ENCODE measurements at regions not wholly inside any gene's neighbourhood (a gene's known extent, or its start where the extent isn't known, plus 50 kb on each side); places are given as distances from the start of the nearest gene placed in this dataset.

DNA sequence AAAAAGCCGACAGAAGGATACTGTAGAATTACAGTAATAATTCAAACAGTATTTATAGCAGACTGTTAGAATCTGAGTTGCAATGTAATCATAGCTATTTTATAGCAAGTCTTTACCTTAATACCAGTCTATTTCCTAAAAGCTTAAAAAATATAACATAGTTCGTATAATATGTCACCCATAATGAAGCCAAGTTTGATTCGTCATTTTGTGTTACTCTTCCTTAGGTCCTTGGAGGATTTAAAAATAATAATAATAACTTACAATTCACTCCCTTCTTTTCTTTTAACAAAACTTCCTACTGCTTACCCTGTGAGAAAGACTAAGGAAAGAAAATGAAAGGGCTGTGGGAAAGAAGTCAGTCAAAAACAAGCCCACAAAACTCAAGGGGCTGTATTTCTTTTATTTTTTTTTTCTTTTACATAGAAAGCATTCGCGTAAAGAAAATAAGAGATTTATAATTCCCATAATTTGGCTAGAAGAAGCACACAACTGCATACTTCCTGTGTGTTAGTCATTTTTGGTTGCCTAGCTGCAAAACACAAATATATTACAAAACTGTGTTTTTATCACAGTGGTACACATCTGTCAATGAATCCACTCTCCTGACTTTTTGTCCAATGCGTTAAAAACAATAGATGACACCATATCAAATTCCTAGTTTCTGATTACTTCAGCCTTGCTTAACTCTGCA lies 187.2 kb upstream of the CELF2 start:
- DNase-seq: no peak

DNA sequence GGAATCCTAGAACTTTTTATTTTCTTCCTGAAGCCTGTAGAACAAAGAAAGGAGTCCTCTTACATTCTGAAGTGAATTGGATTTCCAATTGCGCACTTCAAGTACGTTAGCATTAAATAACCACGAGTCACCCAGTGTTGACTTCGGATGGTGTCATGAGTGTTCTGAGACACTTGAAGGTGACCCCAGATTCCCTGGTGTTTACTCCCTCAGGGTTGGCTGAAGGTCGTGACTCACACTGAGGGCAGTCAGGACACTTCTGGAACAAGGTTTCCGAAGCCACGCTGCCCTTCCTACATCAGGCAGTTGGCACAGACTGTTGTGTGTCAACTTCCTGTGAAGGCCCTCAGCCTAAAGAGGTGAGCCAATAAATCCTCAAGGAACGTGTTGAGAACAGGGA lies 186.6 kb upstream of the CELF2 start:
- no peak for DNase-seq

DNA sequence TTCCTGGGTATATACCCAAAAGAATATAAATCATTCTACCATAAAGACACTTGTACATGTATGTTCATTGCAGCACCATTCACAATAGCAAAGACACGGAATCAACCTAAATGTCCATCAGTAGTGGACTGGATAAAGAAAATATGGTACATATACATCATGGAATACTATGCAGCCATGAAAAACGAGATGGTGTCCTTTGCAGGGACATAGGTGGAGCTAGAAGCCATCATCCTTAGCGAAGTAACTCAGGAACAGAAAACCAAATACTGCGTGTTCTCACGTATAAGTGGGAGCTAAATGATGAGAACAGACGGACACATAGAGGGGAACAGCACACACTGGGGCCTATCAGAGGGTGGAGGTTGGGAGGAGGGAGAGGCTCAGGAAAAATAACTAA lies 183.7 kb upstream of the CELF2 start:
- DNase-seq: no peak

DNA sequence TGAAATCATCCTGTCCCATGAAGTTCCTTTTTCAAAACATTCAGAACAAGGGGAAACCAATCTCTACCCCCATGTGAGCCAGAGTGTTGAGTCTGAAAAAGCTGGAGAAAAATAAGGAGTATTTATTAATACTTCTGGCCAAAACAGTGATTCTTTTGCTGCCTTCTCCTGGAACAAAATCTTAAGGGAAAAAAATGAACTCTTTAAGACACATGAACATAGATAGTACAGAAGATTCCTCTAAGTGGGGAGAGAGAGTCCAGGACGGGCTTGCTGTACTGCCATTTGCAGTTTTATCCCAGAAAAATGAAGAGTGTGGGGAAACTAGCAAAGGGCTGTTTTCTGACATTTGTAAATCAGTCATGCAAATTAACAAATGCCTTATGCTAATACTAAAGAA lies 173.4 kb upstream of the CELF2 start:
- DNase-seq: no peak

DNA sequence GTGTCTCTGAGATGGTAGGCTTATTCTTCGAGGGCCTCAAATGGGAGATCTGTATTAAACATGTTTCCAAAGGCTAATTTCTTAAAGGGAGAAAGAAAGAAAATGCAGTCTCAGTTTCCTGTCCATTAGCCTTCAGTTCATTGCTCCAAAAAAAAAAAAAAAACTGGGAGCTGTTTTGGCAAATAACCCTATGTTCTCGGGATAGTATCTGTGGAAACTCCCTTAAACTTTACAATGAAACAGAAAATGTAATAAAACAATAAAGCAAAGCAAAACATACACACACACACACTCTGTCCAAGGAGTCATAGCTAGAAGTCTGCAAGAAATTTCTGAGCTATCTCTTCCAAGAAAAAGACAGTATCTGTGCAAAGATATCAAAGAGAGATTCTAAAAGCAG lies 172.5 kb upstream of the CELF2 start:
- DNase-seq: no peak

DNA sequence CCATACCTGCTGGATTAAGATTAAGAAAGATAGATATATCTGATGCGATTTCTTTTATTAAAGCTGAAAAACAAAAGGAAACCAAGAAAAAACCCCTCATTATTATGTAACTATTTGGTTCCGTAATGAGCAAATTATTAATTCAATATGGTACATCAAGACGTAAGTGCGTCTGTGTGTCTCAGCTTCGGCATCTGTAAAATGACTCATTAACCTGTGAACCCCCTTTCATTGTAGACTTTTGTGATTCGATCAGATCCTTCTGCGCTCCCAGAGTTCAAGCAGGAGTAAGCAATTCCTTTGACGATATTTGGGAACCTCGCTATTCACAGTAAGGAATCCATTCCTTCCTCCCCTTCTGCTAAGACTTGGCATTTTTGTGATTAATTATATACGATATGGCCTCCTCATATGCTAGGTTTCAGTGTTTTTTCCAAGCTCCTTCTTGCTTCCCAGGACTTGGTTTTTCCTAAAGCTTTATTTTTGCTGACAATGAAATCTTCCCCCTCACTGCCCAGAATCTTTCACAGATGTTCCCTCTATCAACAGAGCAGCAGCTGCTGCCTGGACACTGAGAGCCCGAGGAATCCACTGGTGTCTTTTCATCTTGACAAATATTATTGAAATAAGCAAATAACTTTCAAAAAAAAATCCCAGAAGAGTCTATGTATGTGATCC lies 171.7 kb upstream of the CELF2 start:
- DNase-seq: no peak

DNA sequence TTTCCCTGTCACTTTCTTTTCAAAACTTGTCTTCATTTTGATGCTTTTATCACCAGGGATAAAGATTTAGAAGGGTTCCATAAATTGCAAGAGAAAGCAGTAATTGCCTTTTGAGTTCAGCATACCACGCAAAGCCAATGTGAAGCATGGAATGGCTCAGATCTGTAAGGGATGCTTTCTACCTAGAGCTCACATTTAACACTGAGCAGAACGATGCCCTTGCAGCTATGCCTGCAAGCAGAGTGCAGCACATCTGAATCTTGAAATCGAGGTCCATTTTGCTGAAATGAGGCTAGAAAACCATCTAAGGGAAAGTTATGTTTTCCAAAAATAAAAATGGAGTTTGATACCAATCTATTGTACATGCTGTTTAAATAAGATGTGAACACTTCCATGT lies 171.2 kb upstream of the CELF2 start:
- no peak for DNase-seq

DNA sequence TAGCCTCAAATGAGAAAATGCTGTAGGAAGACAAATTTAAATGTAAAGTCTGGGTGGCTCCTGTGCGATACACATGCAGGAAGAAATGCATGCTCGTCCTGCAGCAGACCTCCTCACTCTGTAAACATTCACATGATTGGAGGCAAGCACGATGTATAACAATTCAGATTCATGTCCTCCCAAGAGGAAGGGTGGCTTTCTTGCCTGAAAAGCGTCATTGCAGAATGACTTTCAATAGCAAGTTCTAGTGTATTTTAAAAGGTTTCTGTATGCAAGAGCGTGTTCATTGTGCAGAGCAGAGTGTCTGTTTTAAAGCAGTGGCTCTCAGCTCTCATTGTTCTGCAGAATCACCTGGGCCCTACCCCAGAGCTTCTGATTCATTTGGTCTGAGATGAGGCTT lies 170.3 kb upstream of the CELF2 start:
- DNase-seq: no peak

DNA sequence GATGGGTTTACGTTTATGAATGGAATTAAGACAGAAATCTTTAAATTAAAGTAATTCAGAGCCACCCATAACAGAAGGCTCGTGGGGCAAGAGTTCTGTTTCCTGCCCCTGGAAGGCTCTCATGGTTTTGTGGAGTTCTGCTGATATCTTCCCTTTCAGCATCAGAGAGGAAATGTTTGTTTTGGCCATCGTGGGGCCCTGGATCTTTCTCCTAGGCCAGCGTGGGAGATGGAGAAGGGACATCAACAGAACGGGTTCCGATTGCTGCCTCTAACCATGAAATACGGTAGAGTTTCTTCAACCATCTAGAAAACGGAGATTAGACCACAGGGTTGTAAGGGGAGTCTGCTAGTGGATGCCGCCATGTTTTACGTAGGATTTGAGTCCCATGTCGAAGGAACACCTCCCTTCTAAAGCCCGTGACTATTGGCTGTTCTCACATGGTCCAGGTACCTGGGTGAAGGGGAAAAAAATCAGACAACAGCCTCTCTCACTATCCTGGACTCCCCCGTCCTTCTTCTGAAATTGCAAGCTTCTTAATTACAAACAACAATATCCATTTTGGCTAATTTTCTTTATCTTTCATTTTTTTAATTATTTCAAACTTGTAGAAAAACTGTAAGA lies 169.1 kb upstream of the CELF2 start:
- DNase-seq: no peak

DNA sequence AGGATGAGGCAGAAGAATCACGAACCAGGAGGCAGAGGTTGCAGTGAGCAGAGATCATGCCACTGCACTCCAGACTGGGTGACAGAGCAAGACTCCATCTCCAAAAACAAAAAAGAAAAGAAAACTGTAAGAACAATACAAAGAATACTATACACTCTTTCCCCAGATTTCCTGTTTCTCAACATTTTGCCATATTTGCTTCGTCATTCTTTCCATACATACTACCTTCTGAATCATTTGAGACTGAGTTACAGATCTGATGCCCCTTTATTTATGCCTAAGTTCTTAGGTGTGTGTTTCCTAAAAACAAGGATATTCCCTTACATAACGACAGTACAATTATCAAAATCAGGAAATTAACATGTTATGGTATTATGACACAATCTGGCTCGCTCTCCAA lies 168.4 kb upstream of the CELF2 start:
- no peak for DNase-seq

DNA sequence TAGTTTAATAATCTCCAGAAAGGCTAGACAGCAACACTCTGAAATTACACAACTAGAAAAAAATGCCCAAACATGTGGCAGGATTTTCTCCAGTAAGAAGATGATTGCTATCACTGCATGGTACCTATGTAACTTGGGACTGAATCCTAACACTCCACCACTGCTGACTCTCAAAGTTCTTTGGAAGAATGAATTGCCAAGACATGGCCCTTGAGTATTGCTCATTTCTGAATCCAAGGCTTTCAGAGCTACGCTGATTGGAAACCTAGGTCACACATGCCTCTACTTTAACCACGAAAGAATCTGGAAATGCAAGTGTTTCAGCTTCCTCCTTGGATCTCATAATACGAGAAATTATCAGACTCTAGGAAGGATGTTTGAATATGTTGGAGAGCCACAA lies 167.5 kb upstream of the CELF2 start:
- DNase-seq: no peak

DNA sequence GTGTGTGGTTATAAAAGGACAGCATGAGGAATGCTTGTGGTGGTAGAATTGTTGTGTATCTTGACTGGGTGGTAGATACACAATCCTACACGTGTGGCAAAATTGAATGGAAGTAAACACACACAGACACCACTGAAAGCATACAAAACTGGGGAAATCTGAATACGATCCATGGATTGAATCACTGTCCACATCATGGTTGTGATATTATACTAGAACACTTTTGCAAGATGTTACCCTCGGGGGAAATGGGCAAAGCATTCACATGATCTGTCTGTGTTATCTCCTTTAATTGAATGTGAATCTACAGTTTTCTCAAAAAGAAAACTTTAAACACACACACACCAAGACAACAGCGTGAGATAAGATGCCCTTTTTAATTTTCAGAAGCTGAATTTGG lies 165.2 kb upstream of the CELF2 start:
- DNase-seq: no peak

DNA sequence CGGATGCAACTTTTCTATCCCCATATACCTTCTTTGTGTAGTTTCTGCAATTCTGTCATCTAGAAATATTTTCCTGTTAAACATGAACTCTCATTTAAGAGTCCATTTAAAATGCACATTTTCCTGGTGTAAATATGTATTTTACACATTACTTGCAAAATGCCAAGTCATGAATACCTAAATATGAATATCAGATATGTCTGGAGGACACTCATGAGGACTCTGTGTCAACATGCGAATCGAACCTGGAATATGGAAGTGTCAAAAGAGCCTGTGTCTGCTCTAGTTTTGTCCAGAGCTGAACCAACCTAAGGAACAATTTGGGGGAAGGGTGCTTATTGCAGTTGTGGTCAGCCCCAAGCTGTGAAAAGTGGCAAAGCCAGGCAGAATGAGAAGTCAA lies 163.7 kb upstream of the CELF2 start:
- DNase-seq: no peak

DNA sequence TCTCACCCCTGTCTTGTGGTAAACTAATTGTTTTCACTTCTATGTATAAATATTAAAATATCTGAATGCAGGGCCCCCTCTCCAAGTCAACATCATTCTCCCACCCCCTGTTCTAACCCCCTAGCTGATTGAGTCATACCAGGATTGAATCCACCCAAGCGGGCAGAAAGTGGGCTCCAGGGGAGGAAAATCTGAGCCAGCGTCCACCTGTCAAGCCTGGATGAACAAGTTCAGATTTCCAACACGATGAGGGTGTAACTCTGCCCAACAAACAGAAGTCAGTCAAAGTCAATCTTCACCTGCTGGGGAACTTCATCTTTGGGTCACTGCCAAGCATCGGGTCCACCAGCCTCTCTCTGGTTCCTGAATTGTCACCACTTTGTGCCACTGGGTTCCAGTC lies 162.9 kb upstream of the CELF2 start:
- DNase-seq: no peak

DNA sequence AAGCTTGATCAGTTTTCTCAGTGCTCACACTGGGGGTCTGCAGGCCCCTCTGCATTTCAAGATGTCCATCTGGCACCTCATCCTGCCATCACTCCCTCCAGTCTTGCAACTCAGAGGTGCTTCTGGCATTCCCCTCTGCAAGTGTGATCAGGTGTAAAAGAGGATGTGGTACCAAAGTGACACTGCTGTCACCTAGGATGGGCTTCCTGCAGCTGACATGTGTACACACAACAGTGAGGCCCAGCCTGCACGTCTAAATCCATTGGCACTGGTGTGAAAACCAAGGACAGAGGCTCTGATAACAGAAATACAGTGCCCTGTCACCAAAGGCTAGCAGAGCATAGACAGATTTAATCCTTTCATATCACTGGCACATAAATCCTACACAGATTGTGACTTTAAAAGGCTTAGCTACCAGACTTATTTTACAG lies 162.5 kb upstream of the CELF2 start:
- DNase-seq: no peak

DNA sequence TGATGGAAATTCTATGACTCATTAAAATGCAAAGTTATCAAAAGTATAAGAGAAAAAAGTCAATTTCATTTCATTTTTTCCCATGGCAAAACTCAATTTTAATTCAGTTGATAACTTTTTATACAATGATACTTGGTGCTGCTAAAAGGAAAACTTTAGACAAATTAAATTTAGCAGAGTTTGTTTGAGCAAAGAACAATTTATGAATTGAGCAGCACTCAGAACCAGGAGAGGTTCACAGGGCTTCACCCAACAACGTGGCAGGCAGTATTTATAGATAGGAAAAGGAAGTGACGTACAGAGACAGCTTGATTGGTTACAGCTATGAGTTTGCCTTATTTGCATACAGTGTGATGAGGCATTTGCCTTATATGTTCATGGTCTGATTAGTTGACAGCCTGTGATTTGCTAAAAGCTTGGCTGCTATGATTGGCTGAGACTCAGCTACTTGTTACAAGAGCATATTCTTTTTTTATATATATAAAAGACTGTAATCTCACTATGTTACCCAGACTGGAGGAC lies 157.2 kb upstream of the CELF2 start:
- no peak for DNase-seq

DNA sequence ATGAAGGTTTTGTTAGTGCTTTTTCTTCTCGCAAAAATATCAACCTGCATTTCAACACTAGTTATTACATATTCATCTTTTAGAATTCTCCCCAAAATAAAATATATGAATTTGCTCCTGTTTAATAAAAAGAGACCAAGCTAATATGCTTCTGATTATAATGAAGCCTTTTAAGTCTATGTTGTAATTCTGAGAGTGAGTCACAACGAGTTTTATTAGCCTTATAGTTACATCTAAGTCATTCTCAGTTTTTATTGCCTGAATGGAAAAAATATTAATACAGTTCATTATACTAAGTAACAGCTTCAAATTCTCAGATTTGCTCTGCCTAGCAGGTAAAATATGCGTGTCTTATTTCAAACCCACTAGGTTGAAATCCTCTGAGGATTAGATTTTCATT lies 152.4 kb upstream of the CELF2 start:
- no peak for DNase-seq

DNA sequence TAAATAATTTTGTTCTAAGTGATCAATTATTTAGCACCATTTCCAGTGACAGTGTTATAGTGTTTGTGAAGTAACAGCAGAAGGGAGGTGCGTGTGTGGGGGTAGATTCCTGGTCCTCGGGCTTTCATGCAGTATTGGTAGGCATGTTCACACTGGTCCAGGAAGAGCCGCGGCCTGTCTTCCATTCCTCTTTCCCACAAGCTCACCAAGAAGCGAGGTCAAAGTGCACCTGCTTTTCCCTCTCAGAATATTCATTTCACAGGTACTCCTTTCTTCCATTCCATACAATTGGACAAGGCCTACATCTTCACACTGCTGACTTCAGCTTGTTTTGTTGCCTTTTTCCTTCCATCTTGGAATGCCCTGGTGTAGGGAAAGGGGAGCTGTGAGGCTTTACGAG lies 151.8 kb upstream of the CELF2 start:
- no peak for DNase-seq

DNA sequence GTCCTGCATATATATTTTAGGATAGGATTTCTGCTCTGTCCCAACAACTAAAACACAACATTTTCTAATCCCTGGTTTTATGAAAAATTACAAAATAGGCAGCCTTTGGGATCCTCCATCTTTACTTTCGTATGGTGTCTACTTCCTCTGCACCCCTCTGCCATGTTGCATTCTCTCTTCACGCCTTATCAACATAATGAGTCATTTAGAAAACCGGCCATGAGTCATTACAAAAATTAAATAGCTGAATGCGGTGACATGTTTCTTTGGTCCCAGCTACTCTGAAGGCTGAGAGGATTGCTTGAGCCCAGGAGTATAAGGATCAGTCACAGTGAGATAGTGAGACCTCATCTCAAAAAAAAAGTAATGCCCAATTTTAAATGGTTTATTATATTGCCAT lies 148.1 kb upstream of the CELF2 start:
- no peak for DNase-seq

DNA sequence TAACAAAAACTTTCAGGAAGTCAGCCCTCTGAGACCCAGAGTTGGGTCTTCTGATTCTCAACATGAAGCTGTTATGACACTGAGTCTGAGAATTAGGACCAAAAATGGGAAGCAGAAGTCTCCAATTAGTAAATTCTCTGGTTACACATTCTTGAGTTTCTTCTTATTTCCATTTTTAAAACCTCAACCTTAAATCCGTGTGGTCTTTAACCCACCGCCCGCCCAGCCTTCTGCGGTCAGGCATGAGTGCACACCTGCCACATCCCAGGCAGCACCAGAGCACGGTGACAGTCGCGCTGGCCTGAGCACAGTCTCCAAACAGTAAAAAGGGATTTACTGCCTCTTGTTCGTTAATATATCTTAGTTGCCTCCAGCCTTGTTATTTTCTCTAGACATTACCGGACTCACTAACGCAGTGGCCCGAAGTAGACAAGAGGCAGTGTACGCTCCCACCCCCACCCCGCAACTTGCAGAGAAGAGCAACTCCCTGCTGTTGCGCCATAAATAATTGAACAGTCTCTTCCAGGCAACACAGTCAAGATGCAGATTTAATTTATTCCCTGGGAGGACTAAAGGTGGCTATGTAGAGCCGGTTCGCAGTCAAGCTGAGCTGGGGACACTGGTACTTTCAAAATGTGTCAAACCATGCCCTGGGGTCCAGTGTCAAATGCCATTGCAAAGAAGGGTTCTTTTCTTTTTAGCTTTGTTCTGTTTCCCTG lies 147.0 kb upstream of the CELF2 start:
- DNase-seq: no peak

DNA sequence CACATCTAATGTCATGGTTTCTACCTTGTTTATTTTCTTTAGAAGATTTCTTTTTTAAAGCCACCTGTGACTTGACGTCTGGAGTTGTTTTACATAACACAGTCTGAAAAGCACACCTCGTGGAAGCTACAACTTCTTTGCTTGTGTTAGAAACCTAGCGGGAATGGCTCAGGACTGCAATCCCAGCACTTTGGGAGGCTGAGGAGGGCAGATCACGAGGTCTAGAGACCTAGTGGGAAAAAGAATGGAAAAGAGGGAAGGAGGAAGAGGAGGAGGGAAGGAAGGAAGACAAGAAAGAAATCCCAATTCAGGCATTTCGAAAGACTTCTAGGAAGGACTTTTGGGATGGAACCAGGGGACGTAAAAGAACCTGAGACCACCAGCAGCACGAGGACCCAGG lies 146.3 kb upstream of the CELF2 start:
- no peak for DNase-seq

DNA sequence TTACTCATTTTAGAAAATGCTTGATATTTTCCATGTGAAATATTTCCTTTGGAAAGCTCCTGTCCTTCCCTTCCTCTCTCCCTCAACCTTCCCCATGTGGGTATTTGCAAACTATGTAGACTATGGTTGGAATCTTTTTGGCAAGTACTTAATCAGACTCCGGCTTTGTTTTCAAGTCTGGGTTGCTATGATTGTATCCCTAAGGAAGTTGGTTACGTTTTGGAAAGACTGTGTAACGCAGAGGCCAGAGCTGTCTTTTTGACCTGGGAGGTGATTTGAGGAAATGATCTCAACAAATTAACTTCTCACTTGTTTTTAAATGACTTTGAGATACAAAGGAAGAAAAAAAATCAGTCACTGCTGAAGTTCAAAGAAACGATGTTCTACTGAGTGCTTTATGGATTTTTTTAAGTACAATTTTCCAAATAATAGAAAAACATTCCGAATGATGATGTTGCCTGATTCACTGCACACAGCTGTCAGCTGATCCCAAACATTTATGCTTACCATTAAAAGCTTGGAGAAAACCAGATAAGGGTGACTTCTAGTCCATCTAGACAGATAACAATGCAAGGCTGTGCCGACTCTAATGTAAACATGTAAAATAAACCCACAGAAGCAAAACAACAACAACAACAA lies 145.5 kb upstream of the CELF2 start:
- no peak for DNase-seq

DNA sequence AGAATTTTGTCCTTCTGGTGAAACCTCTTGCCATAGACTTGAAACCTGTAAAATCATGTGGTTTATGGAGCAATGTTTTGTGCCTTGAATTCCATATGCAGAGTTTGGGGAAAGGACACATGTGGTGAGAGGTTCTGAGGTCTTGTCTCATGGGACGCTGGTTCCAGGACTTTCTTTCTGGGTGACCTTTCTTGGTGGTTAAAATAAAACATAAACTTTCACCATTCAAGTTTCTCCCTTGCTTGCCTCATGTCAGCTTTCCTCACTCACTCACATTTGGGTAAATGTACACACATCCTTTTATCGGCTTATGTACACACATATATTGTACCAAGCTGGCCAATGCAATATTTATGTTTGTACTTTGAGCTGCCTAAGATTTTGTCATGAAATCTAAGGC lies 144.9 kb upstream of the CELF2 start:
- DNase-seq: no peak

Data from DMS53 (cell line).